Gastroesophageal sphincter (tissue), 4 donors: ENCODE measurements at regions not wholly inside any gene's neighbourhood (a gene's known extent, or its start where the extent isn't known, plus 50 kb on each side); places are given as distances from the start of the nearest gene placed in this dataset.

Source experiments
- ATAC-seq: fragments of 150-250 bp; one replicate; pipeline ENCODE4 v1.9.1; 2016; ENCODE audit warnings: mild to moderate bottlenecking, moderate library complexity
- H3K27ac ChIP-seq, 4 donors: fragments of 200-600 bp; sonication (generic) in 3 of 4; 1 replicate in 3 of 4; 2 replicates in 1 of 4; pipeline ENCODE4 v1.5.1; 2016 to 2019
- H3K27me3 ChIP-seq: fragments of 200-600 bp; sonication (generic); one replicate; pipeline ENCODE4 v1.5.1; 2019
- H3K36me3 ChIP-seq, 2 donors: fragments of 200-600 bp; sonication (generic); one replicate each; pipeline ENCODE4 v1.5.1; 2019; ENCODE audit warnings: control low read depth in 1 of 2
- H3K4me1 ChIP-seq, 3 donors: fragments of 200-600 bp; sonication (generic); 1 replicate in 2 of 3; 2 replicates in 1 of 3; pipeline ENCODE4 v1.5.1; 2016 to 2019; ENCODE audit warnings: control low read depth in 2 of 3
- H3K4me3 ChIP-seq, 2 donors: fragments of 200-600 bp; sonication (generic); one replicate each; pipeline ENCODE4 v1.5.1; 2019; ENCODE audit warnings: mild to moderate bottlenecking in 1 of 2, moderate library complexity in 1 of 2
- H3K9me3 ChIP-seq, 3 donors: fragments of 200-600 bp; sonication (generic); one replicate each; pipeline ENCODE4 v1.5.1; 2017 to 2019; ENCODE audit warnings: control low read depth in 2 of 3
- EP300 ChIP-seq: sonication (generic); formaldehyde crosslinking; IDR thresholded peaks from one replicate; pipeline ENCODE4 v1.6.1; 2017; ENCODE audit warnings: antibody characterized with exemption, mild to moderate bottlenecking
- POLR2A ChIP-seq, 2 donors: fragments of 450-650 bp; IDR thresholded peaks; one replicate each; pipeline ENCODE4 v1.6.1; 2017; ENCODE audit warnings: antibody characterized with exemption in 2 of 2, mild to moderate bottlenecking in 2 of 2, moderate library complexity in 1 of 2
- POLR2AphosphoS5 ChIP-seq: sonication (generic); formaldehyde crosslinking; IDR thresholded peaks from one replicate; pipeline ENCODE4 v1.6.1; 2017; ENCODE audit warnings: antibody characterized with exemption
- WGBS, 2 donors: methylation state at CpG; one replicate each; pipeline ENCODE4 v1.1.5; 2018; ENCODE audit warnings: low coverage in 1 of 2; 5-methylcytosine and 5-hydroxymethylcytosine counted together
- TF ChIP-seq, protein P1 (sequence below), 4 experiments: fragments of 200-600 bp in 2 of 4; fragments of 450-650 bp in 2 of 4; sonication (generic) in 1 of 4; IDR thresholded peaks; one replicate each; pipeline ENCODE4 v1.5.1; 2017 to 2019; ENCODE audit warnings: antibody characterized with exemption in 4 of 4, mild to moderate bottlenecking in 2 of 4, moderate library complexity in 2 of 4

GRCh38 chr14:40093800-40094199 lies 661.6 kb upstream of the FBXO33 start:
- Histone ChIP-seq H3K4me3 (no peak overlapping the region), H3K9me3 (no peaks in the 10 kb centered on the region), H3K4me1 (no peaks in the 10 kb centered on the region), H3K27ac (no peak overlapping the region), H3K27me3 (no peaks in the 10 kb centered on the region), H3K36me3 (no peaks in the 10 kb centered on the region)
- TF ChIP-seq, protein P1, sequence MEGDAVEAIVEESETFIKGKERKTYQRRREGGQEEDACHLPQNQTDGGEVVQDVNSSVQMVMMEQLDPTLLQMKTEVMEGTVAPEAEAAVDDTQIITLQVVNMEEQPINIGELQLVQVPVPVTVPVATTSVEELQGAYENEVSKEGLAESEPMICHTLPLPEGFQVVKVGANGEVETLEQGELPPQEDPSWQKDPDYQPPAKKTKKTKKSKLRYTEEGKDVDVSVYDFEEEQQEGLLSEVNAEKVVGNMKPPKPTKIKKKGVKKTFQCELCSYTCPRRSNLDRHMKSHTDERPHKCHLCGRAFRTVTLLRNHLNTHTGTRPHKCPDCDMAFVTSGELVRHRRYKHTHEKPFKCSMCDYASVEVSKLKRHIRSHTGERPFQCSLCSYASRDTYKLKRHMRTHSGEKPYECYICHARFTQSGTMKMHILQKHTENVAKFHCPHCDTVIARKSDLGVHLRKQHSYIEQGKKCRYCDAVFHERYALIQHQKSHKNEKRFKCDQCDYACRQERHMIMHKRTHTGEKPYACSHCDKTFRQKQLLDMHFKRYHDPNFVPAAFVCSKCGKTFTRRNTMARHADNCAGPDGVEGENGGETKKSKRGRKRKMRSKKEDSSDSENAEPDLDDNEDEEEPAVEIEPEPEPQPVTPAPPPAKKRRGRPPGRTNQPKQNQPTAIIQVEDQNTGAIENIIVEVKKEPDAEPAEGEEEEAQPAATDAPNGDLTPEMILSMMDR (IDR thresholded peaks at IDR 0.05), result no peak
- TF ChIP-seq POLR2A (IDR thresholded peaks at IDR 0.05) (no peak), POLR2AphosphoS5 (no peak), EP300 (no peak)
- WGBS, 2 donors, result 69 to 73% methylated on average over 1 of the region's 1 CpG
- no peak for ATAC-seq

DNA sequence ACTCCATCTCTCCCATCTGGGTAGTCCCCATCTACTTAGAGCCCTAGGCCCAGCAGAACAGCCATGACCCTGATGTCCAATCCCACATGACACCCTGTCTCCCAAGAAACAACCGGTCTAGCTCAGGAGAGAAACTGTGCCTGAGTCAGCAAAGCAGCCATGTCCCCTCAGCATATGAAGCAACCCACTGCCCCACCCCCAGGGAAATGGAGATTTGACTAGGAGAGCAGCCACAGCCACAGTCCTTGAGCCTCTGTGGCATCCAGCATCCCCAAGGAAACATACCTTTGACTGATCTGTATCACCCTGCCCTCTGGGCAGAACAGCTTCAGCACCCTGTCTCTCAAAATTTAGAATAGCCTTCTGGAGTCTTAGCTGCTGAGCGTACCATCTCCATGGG lies 641.9 kb upstream of the FBXO33 start:
- peaks cover 0 to 18% (median 0%) of the 10 kb centered on the region in 3 donors for H3K9me3 ChIP-seq
- WGBS, 2 donors, result 100% methylated on average over 1 of the region's 2 CpGs; no CpG with 5 or more reads in 1 of the 2 donors
- H3K4me3 ChIP-seq, result no peak overlapping the region
- H3K27me3 ChIP-seq, result no peaks in the 10 kb centered on the region
- no peaks in the 10 kb centered on the region for H3K4me1 ChIP-seq
- ATAC-seq, result no peak
- no peak overlapping the region for H3K27ac ChIP-seq
- TF ChIP-seq EP300, result no peak
- TF ChIP-seq POLR2A (IDR thresholded peaks at IDR 0.05), result no peak
- H3K36me3 ChIP-seq, result no peaks in the 10 kb centered on the region

GRCh38 chr14:40072175-40072574 lies 639.9 kb upstream of the FBXO33 start:
- no peak for ATAC-seq
- H3K9me3 ChIP-seq, result peaks cover 0 to 18% (median 0%) of the 10 kb centered on the region in 3 donors
- H3K4me1 ChIP-seq, result no peaks in the 10 kb centered on the region
- no peak overlapping the region for H3K4me3 ChIP-seq
- TF ChIP-seq POLR2A (IDR thresholded peaks at IDR 0.05) (no peak), POLR2AphosphoS5 (no peak)
- TF ChIP-seq, protein P1 (IDR thresholded peaks at IDR 0.05), result no peak
- H3K36me3 ChIP-seq, result no peaks in the 10 kb centered on the region
- H3K27me3 ChIP-seq, result no peaks in the 10 kb centered on the region
- WGBS, 2 donors, result 100% methylated on average over 1 of the region's 1 CpG
- no peak overlapping the region for H3K27ac ChIP-seq

DNA sequence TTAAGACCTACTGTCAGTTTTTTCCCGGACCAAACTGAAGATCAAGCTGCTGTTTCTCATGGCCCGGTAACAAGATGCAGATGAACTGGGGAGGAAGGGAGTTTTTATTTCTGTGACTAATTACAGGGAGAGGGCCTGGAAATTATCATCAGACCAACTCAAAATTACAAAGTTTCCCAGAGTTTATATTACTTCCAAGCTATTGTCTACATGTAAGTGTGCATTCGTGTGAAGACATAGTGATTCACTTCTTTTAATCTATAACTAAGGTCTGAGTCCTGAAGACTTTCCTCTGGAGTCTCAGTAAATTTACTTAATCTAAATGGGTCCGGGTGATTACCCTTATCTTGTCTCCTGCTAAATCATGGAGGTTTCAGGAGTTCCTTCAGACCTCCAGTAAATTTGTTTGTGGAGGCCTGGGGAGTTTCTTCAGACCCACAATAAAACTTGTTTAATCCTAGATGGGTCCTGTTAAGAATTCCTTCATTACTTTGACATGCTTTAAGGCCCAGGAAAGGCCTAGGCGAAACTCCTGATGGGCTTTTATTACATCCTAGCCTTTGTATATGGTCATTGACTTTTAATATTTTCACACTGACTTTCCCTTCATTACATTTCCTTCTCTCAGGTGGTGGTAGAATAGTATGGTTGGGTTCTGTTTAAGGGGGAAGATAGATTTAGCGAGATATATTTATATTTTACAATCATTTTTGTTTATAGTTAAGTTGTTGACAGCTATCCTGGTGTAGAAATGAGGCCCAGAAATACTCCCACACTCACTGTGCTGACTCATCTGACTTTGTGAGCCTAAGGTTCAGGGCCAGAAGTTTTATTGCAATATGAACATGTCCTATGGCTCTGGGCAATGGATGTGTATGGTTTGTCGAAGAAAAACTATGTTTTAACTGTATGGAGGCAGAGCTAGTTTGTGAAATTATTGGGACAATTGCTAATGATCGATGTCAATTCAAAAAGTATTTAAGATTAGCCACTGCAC lies 627.0 kb upstream of the FBXO33 start:
- 42 to 44% methylated on average over 8 of the region's 8 CpGs for WGBS, 2 donors
- Histone ChIP-seq H3K27me3 (no peaks in the 10 kb centered on the region), H3K9me3 (no peaks in the 10 kb centered on the region), H3K36me3 (no peaks in the 10 kb centered on the region), H3K4me3 (no peak overlapping the region), H3K27ac (no peak overlapping the region), H3K4me1 (no peaks in the 10 kb centered on the region)
- no peak for TF ChIP-seq POLR2A (IDR thresholded peaks at IDR 0.05)
- no peak for TF ChIP-seq POLR2AphosphoS5
- TF ChIP-seq, protein P1 (IDR thresholded peaks at IDR 0.05), result no peak
- TF ChIP-seq EP300, result no peak
- no peak for ATAC-seq

- no peaks in the 10 kb centered on the region for H3K4me1 ChIP-seq
- no peak for TF ChIP-seq EP300
- TF ChIP-seq POLR2A (IDR thresholded peaks at IDR 0.05), result no peak
- TF ChIP-seq, protein P1 (IDR thresholded peaks at IDR 0.05), result no peak
- no peak for TF ChIP-seq POLR2AphosphoS5
- 27 to 44% methylated on average over 2 of the region's 2 CpGs for WGBS, 2 donors
- no peak for ATAC-seq
- H3K9me3 ChIP-seq, result no peaks in the 10 kb centered on the region
- H3K36me3 ChIP-seq, result no peaks in the 10 kb centered on the region
- H3K27me3 ChIP-seq, result no peaks in the 10 kb centered on the region
- no peak overlapping the region for H3K27ac ChIP-seq
- no peak overlapping the region for H3K4me3 ChIP-seq
Observed at GRCh38 chr14:40053416-40053815, 621.2 kb upstream of the FBXO33 start.
